H1 (cell line): ENCODE measurements at regions not wholly inside any gene's neighbourhood (a gene's known extent, or its start where the extent isn't known, plus 50 kb on each side); places are given as distances from the start of the nearest gene placed in this dataset.

ENCODE experiments used
- CTCF ChIA-PET: fragments of 300-600 bp; sonication (Branson Sonifier 250); formaldehyde crosslinking; loops from one replicate; lab custom pipeline; 2021; ENCODE audit not compliant: partially characterized antibody; lab: Charles Lee
- POLR2A ChIA-PET: fragments of 300-600 bp; sonication (Branson Sonifier 250); formaldehyde crosslinking; loops from one replicate; lab custom pipeline; 2021; ENCODE audit warnings: inconsistent platforms; ENCODE audit not compliant: partially characterized antibody; lab: Charles Lee
- DNase-seq, 2 experiments: peaks; one replicate each; pipeline versions ENCODE4 v3.0.0 to v3.0.0-alpha.2; 2010 to 2022; ENCODE audit warnings: low spot score in 2 of 2, low read depth in 1 of 2, mixed read lengths in 1 of 2
- FAIRE-seq: peaks from 2 replicates; lab custom pipeline; 2011; peaks lifted over from hg19 to GRCh38; lab: Jason Lieb, UNC
- H2AFZ ChIP-seq: 2 replicates; pipeline ENCODE4 v1.8.1; 2012; ENCODE audit warnings: low read length, inconsistent platforms
- H2AK5ac ChIP-seq: 2 replicates; pipeline ENCODE4 v1.6.1; 2013; ENCODE audit warnings: low read depth, low read length
- H2BK120ac ChIP-seq: replicated peaks from 2 replicates; pipeline ENCODE3; 2013; ENCODE audit warnings: low read depth, low read length, inconsistent platforms
- H2BK12ac ChIP-seq: 2 replicates; pipeline ENCODE4 v1.6.1; 2013; ENCODE audit warnings: low read depth, low read length
- H2BK15ac ChIP-seq: 2 replicates; pipeline ENCODE4 v1.6.1; 2013; ENCODE audit warnings: low read length
- H2BK20ac ChIP-seq: 2 replicates; pipeline ENCODE4 v1.6.1; 2013; ENCODE audit warnings: low read length
- H2BK5ac ChIP-seq: 2 replicates; pipeline ENCODE4 v1.6.1; 2013; ENCODE audit warnings: low read depth, low read length
- H3K14ac ChIP-seq: 2 replicates; pipeline ENCODE4 v1.6.1; 2013; ENCODE audit warnings: inconsistent platforms; ENCODE audit not compliant: insufficient read length
- H3K18ac ChIP-seq: 2 replicates; pipeline ENCODE4 v1.6.1; 2013; ENCODE audit warnings: low read length; ENCODE audit errors: extremely low read depth
- H3K23ac ChIP-seq: 2 replicates; pipeline ENCODE4 v1.6.1; 2013; ENCODE audit warnings: inconsistent platforms; ENCODE audit not compliant: insufficient read length
- H3K23me2 ChIP-seq: 2 replicates; pipeline ENCODE4 v1.6.1; 2013; ENCODE audit warnings: low read depth, low read length
- H3K27ac ChIP-seq: 2 replicates; pipeline ENCODE4 v1.6.1; 2011; ENCODE audit warnings: low read depth, low read length, inconsistent platforms
- H3K27me3 ChIP-seq, 4 experiments: replicated peaks in 1 of 4; 1 replicate in 1 of 4; 2 replicates in 3 of 4; pipeline versions ENCODE4 v1.6.1 to v1.8.1; 2011 to 2013; ENCODE audit warnings: low read length in 3 of 4, mild to moderate bottlenecking in 3 of 4, inconsistent platforms in 2 of 4, mixed read lengths in 2 of 4, moderate library complexity in 1 of 4; ENCODE audit not compliant: control insufficient read depth in 3 of 4, insufficient read depth in 3 of 4; ENCODE audit errors: extremely low read depth in 1 of 4
- H3K36me3 ChIP-seq, 4 experiments: 2 replicates each; pipeline versions ENCODE4 v1.6.1 to v1.8.1; 2011 to 2013; ENCODE audit warnings: mild to moderate bottlenecking in 4 of 4, low read length in 3 of 4, moderate library complexity in 2 of 4, control low read depth in 1 of 4, inconsistent platforms in 1 of 4; ENCODE audit not compliant: insufficient read depth in 4 of 4, control insufficient read depth in 2 of 4
- H3K4ac ChIP-seq: replicated peaks from 2 replicates; pipeline ENCODE3; 2013; ENCODE audit warnings: low read length, low read depth, mixed read lengths, inconsistent platforms; ENCODE audit not compliant: insufficient read length
- H3K4me1 ChIP-seq, 4 experiments: replicated peaks in 1 of 4; 1 replicate in 1 of 4; 2 replicates in 3 of 4; pipeline versions ENCODE4 v1.6.1 to v1.8.1; 2011 to 2013; ENCODE audit warnings: low read length in 3 of 4, inconsistent platforms in 2 of 4, mixed read lengths in 1 of 4; ENCODE audit not compliant: insufficient read depth in 4 of 4, control insufficient read depth in 3 of 4
- H3K4me2 ChIP-seq, 2 experiments: 2 replicates each; pipeline versions ENCODE4 v1.6.1 to v1.8.1; 2011 to 2013; ENCODE audit warnings: low read depth in 2 of 2, low read length in 2 of 2, control low read depth in 1 of 2, inconsistent platforms in 1 of 2, mild to moderate bottlenecking in 1 of 2; ENCODE audit not compliant: insufficient read depth in 1 of 2
- H3K4me3 ChIP-seq, 4 experiments: fragments of 200-600, 300-600 bp in 1 of 4; sonication (generic), shearing (Covaris generic), sonication (Bioruptor Twin) in 1 of 4; 2 replicates each; pipeline versions ENCODE4 v1.5.1 to v1.8.1; 2011 to 2016; ENCODE audit warnings: low read length in 4 of 4, low read depth in 3 of 4, control low read depth in 2 of 4, inconsistent platforms in 2 of 4, mild to moderate bottlenecking in 2 of 4, mixed read lengths in 1 of 4, moderate library complexity in 1 of 4; ENCODE audit not compliant: insufficient read depth in 2 of 4; ENCODE audit errors: extremely low read depth in 1 of 4
- H3K56ac ChIP-seq: replicated peaks from 2 replicates; pipeline ENCODE3; 2013; ENCODE audit warnings: low read depth, mild to moderate bottlenecking, mixed read lengths, low read length, inconsistent platforms; ENCODE audit not compliant: insufficient read length
- H3K79me1 ChIP-seq: 2 replicates; pipeline ENCODE4 v1.6.1; 2013; ENCODE audit warnings: low read depth, low read length, control low read depth
- H3K79me2 ChIP-seq, 2 experiments: 2 replicates each; pipeline versions ENCODE4 v1.6.1 to v1.8.1; 2012 to 2013; ENCODE audit warnings: low read length in 2 of 2, mild to moderate bottlenecking in 2 of 2, inconsistent platforms in 1 of 2; ENCODE audit not compliant: insufficient read depth in 2 of 2, control insufficient read depth in 1 of 2
- H3K9ac ChIP-seq, 4 experiments: replicated peaks in 1 of 4; 1 replicate in 1 of 4; 2 replicates in 3 of 4; pipeline versions ENCODE4 v1.6.1 to v1.8.1; 2011 to 2013; ENCODE audit warnings: low read depth in 3 of 4, low read length in 3 of 4, control low read depth in 2 of 4, mild to moderate bottlenecking in 2 of 4, moderate library complexity in 2 of 4, inconsistent platforms in 1 of 4; ENCODE audit errors: extremely low read depth in 1 of 4
- H3K9me3 ChIP-seq, 2 experiments: 2 replicates each; pipeline versions ENCODE4 v1.6.1 to v1.8.1; 2012 to 2013; ENCODE audit warnings: mild to moderate bottlenecking in 2 of 2, moderate library complexity in 2 of 2, control low read depth in 1 of 2, inconsistent platforms in 1 of 2, low read depth in 1 of 2, low read length in 1 of 2, mixed read lengths in 1 of 2; ENCODE audit not compliant: insufficient read depth in 2 of 2
- H4K20me1 ChIP-seq, 2 experiments: replicated peaks in 1 of 2; 2 replicates each; pipeline versions ENCODE3 to v1.8.1; 2011 to 2013; ENCODE audit warnings: inconsistent platforms in 2 of 2, low read length in 2 of 2, mild to moderate bottlenecking in 1 of 2; ENCODE audit not compliant: insufficient read depth in 2 of 2, control insufficient read depth in 1 of 2
- H4K5ac ChIP-seq: 2 replicates; pipeline ENCODE4 v1.6.1; 2013; ENCODE audit warnings: low read length, low read depth, mixed read lengths, inconsistent platforms; ENCODE audit not compliant: insufficient read length
- H4K8ac ChIP-seq: 2 replicates; pipeline ENCODE4 v1.8.0; 2013; ENCODE audit warnings: mild to moderate bottlenecking, moderate library complexity, low read length, inconsistent platforms; ENCODE audit not compliant: insufficient read depth; ENCODE audit errors: extremely low read depth
- H4K91ac ChIP-seq: replicated peaks from 2 replicates; pipeline ENCODE3; 2013; ENCODE audit warnings: low read length, mixed read lengths, inconsistent platforms; ENCODE audit not compliant: insufficient read length
- GABPA ChIP-seq: IDR thresholded peaks from 2 replicates; pipeline ENCODE4 v1.6.1; 2011; ENCODE audit warnings: mild to moderate bottlenecking, low read length, moderate library complexity, borderline replicate concordance; ENCODE audit not compliant: insufficient read depth
- GTF2F1 ChIP-seq: IDR thresholded peaks from 2 replicates; pipeline ENCODE4 v1.6.1; 2012; ENCODE audit warnings: low read depth, low read length, improper control_type of control experiment, borderline replicate concordance
- HDAC2 ChIP-seq, 2 experiments: fragments of 300-600 bp in 1 of 2; sonication (generic) in 1 of 2; IDR thresholded peaks; 2 replicates each; pipeline ENCODE4 v1.6.1; 2011 to 2012; ENCODE audit warnings: low read depth in 2 of 2, low read length in 2 of 2, mild to moderate bottlenecking in 2 of 2, moderate library complexity in 2 of 2, borderline replicate concordance in 1 of 2, inconsistent platforms in 1 of 2
- HDAC6 ChIP-seq: IDR thresholded peaks from one replicate; pipeline ENCODE4 v1.7.1; 2012; ENCODE audit warnings: low read depth, mild to moderate bottlenecking, inconsistent platforms, low read length, moderate library complexity
- MAFK ChIP-seq: IDR thresholded peaks from 2 replicates; pipeline ENCODE4 v1.6.1; 2012; ENCODE audit warnings: low read depth, mild to moderate bottlenecking, improper control_type of control experiment, low read length
- TAF1 ChIP-seq: IDR thresholded peaks from 2 replicates; pipeline ENCODE4 v1.6.1; 2011; ENCODE audit warnings: mild to moderate bottlenecking, low read depth, low read length
- TCF12 ChIP-seq: IDR thresholded peaks from 2 replicates; pipeline ENCODE4 v1.6.1; 2011; ENCODE audit warnings: low read depth, mild to moderate bottlenecking, low read length
- WGBS, 2 experiments: shearing (Covaris generic) in 1 of 2; methylation state at CpG; one replicate each; pipeline versions ENCODE4 v1.1.6 to v1.1.7; 2013 to 2015; ENCODE audit warnings: low lambda C conversion rate in 2 of 2, mixed read lengths in 2 of 2, inconsistent platforms in 1 of 2, low coverage in 1 of 2, missing lambda C conversion rate in 1 of 2; ENCODE audit not compliant: insufficient replicate concordance in 2 of 2, insufficient coverage in 1 of 2, insufficient read length in 1 of 2; ENCODE audit errors: extremely low coverage in 1 of 2, missing lambda C conversion rate in 1 of 2; 5-methylcytosine and 5-hydroxymethylcytosine counted together

- FAIRE-seq (no peak), DNase-seq (no peak)
- Histone ChIP-seq H3K79me2 (no peaks in the 10 kb centered on the region), H2BK15ac (no peak overlapping the region), H2BK12ac (no peak overlapping the region), H3K4me2 (no peak overlapping the region), H4K20me1 (no peaks in the 10 kb centered on the region), H3K36me3 (no peaks in the 10 kb centered on the region), H2BK120ac (no peak overlapping the region), H3K23ac (no peak overlapping the region), H2AFZ (no peak overlapping the region), H4K5ac (no peak overlapping the region), H2BK5ac (no peak overlapping the region), H3K23me2 (no peaks in the 10 kb centered on the region), H4K91ac (no peak overlapping the region), H3K14ac (no peak overlapping the region), H3K4me3 (no peak overlapping the region), H3K9ac (no peak overlapping the region), H2AK5ac (no peak overlapping the region), H3K79me1 (no peaks in the 10 kb centered on the region), H3K27ac (no peak overlapping the region), H3K27me3 (no peaks in the 10 kb centered on the region), H3K18ac (no peak overlapping the region), H3K4me1 (no peaks in the 10 kb centered on the region), H3K56ac (no peak overlapping the region), H3K4ac (no peak overlapping the region), H4K8ac (no peak overlapping the region), H2BK20ac (no peak overlapping the region), H3K9me3 (no peaks in the 10 kb centered on the region)
- ChIA-PET POLR2A (no interaction called here), CTCF (no interaction called here)
- TF ChIP-seq GABPA: no peak
- TF ChIP-seq HDAC2 (IDR thresholded peaks at IDR 0.05; ENCODE audit: borderline replicate concordance in 1 of 2, low read depth in 2 of 2, low read length in 2 of 2): no peak
- no peak for TF ChIP-seq TAF1
- TF ChIP-seq HDAC6: no peak
- TF ChIP-seq MAFK: peak; percentile 60; the same call in 1 of the 2 replicates
- TF ChIP-seq GTF2F1: no peak
- TF ChIP-seq TCF12: no peak
- 100% methylated on average over 1 of the region's 1 CpG; no CpG with 5 or more reads in 1 of the 2 experiments for WGBS, 2 experiments
Measured at GRCh38 chr2:21915201-21915600, 791.4 kb downstream of the TDRD15 start.
